ENCODE measurements at regions not wholly inside any gene's neighbourhood (a gene's known extent, or its start where the extent isn't known, plus 50 kb on each side); places are given as distances from the start of the nearest gene placed in this dataset.

- TF ChIP-seq YY1 (IDR thresholded peaks at IDR 0.05; ENCODE audit: insufficient read depth, insufficient read length) = no peak
- TF ChIP-seq SUZ12 (IDR thresholded peaks at IDR 0.05; ENCODE audit: extremely low read depth, insufficient read depth, insufficient read length) = no peak
- TF ChIP-seq ZNF274 (IDR thresholded peaks at IDR 0.05; ENCODE audit: low read depth, low read length) = no peak
Observed at GRCh38 chr1:224809137-224809536, 120.3 kb upstream of the DNAH14 start.
